ENCODE measurements at regions not wholly inside any gene's neighbourhood (a gene's known extent, or its start where the extent isn't known, plus 50 kb on each side); places are given as distances from the start of the nearest gene placed in this dataset.

GRCh38 chr4:179001918-179002317, 1559.7 kb upstream of the AGA start:
- Histone ChIP-seq H3K79me2 (ENCODE audit: insufficient read depth, low read length) (no peaks in the 10 kb centered on the region), H3K4me1 (ENCODE audit: control insufficient read depth in 1 of 2, insufficient read depth in 2 of 2, low read length in 2 of 2) (no peaks in the 10 kb centered on the region), H4K20me1 (ENCODE audit: insufficient read depth, low read length) (no peaks in the 10 kb centered on the region), H3K27me3 (ENCODE audit: control insufficient read depth in 2 of 2, insufficient read depth in 2 of 2, low read length in 2 of 2) (no peaks in the 10 kb centered on the region), H3K9me3 (replicated peaks in 1 of 2; ENCODE audit: control insufficient read depth in 1 of 2, insufficient read depth in 1 of 2, low read length in 2 of 2) (peaks cover 0 to 5% of the 10 kb centered on the region in 2 donors), H3K4me3 (replicated peaks in 1 of 3; ENCODE audit: low read depth in 2 of 3, low read length in 3 of 3) (no peak overlapping the region), H3K4me2 (replicated peaks; ENCODE audit: extremely low read depth, low read length, poor library complexity, severe bottlenecking) (no peak overlapping the region), H3K36me3 (replicated peaks in 1 of 2; ENCODE audit: control insufficient read depth in 1 of 2, insufficient read depth in 2 of 2, low read length in 2 of 2) (no peaks in the 10 kb centered on the region), H2AFZ (ENCODE audit: insufficient read depth, low read depth, low read length, poor library complexity, severe bottlenecking) (no peak overlapping the region), H3K9ac (ENCODE audit: insufficient read depth, low read length, poor library complexity, severe bottlenecking) (no peak overlapping the region), H3K27ac (ENCODE audit: low read depth in 1 of 2, low read length in 2 of 2) (no peak overlapping the region)
- no CpG with 5 or more reads among the region's 1 CpG for WGBS (ENCODE audit: insufficient coverage)
- Mint-ChIP-seq H3K27me3 (ENCODE audit: low read depth in 3 of 3) (peaks cover 0 to 3% (median 1%) of the 10 kb centered on the region in 3 donors), H3K4me1 (no peaks in the 10 kb centered on the region), H3K36me3 (no peaks in the 10 kb centered on the region), H3K27ac (no peak overlapping the region), H3K9me3 (peaks cover 0 to 8% (median 3%) of the 10 kb centered on the region in 7 donors), H3K4me3 (no peak overlapping the region)
- DNase-seq, result no peak
- TF ChIP-seq CTCF (IDR thresholded peaks at IDR 0.05), result no peak
- intact Hi-C loops (cut with micrococcal nuclease), result no loop called here

- Mint-ChIP-seq H3K9me3 (peaks cover 0 to 4% (median 0%) of the 10 kb centered on the region in 7 donors), H3K27me3 (ENCODE audit: low read depth in 3 of 3) (peaks cover 0 to 3% (median 1%) of the 10 kb centered on the region in 3 donors), H3K36me3 (no peaks in the 10 kb centered on the region), H3K4me1 (no peaks in the 10 kb centered on the region), H3K4me3 (no peak overlapping the region), H3K27ac (no peak overlapping the region)
- Histone ChIP-seq H3K4me2 (replicated peaks; ENCODE audit: extremely low read depth, low read length, poor library complexity, severe bottlenecking) (no peak overlapping the region), H3K27ac (ENCODE audit: low read depth in 1 of 2, low read length in 2 of 2) (no peak overlapping the region), H4K20me1 (ENCODE audit: insufficient read depth, low read length) (no peaks in the 10 kb centered on the region), H3K4me1 (ENCODE audit: control insufficient read depth in 1 of 2, insufficient read depth in 2 of 2, low read length in 2 of 2) (no peaks in the 10 kb centered on the region), H2AFZ (ENCODE audit: insufficient read depth, low read depth, low read length, poor library complexity, severe bottlenecking) (no peak overlapping the region), H3K9me3 (replicated peaks in 1 of 2; ENCODE audit: control insufficient read depth in 1 of 2, insufficient read depth in 1 of 2, low read length in 2 of 2) (peaks cover 2 to 4% of the 10 kb centered on the region in 2 donors), H3K79me2 (ENCODE audit: insufficient read depth, low read length) (no peaks in the 10 kb centered on the region), H3K27me3 (ENCODE audit: control insufficient read depth in 2 of 2, insufficient read depth in 2 of 2, low read length in 2 of 2) (no peaks in the 10 kb centered on the region), H3K4me3 (replicated peaks in 1 of 3; ENCODE audit: low read depth in 2 of 3, low read length in 3 of 3) (no peak overlapping the region), H3K36me3 (replicated peaks in 1 of 2; ENCODE audit: control insufficient read depth in 1 of 2, insufficient read depth in 2 of 2, low read length in 2 of 2) (no peaks in the 10 kb centered on the region), H3K9ac (ENCODE audit: insufficient read depth, low read length, poor library complexity, severe bottlenecking) (no peak overlapping the region)
- DNase-seq, result no peak
- intact Hi-C loops (cut with micrococcal nuclease), result no loop called here
- TF ChIP-seq CTCF (IDR thresholded peaks at IDR 0.05), result no peak
Measured at GRCh38 chr4:179007755-179008154, 1565.5 kb upstream of the AGA start.

Measured in CD14-positive monocyte (primary cell).